WERI-Rb-1 (cell line): ENCODE measurements at regions not wholly inside any gene's neighbourhood (a gene's known extent, or its start where the extent isn't known, plus 50 kb on each side); places are given as distances from the start of the nearest gene placed in this dataset.

Experiments used
- DNase-seq: peaks from one replicate; pipeline ENCODE4 v3.0.0-alpha.2; 2020
- H3K27ac ChIP-seq: fragments of 250-450 bp; sonication (Bioruptor Pico); 2 replicates; pipeline ENCODE4 v1.5.1; 2020; ENCODE audit warnings: mild to moderate bottlenecking, moderate library complexity
- H3K27me3 ChIP-seq: fragments of 250-450 bp; sonication (Bioruptor Pico); 2 replicates; pipeline ENCODE4 v1.5.1; 2021; ENCODE audit warnings: mild to moderate bottlenecking, low read depth, moderate library complexity; ENCODE audit not compliant: insufficient read depth, severe bottlenecking
- H3K36me3 ChIP-seq: fragments of 250-450 bp; sonication (Bioruptor Pico); 2 replicates; pipeline ENCODE4 v1.5.1; 2020; ENCODE audit warnings: mild to moderate bottlenecking, moderate library complexity
- H3K4me3 ChIP-seq: 2 replicates; pipeline ENCODE4 v1.5.1; 2011; ENCODE audit warnings: low read depth, mild to moderate bottlenecking, control low read depth, low read length
- H3K9me3 ChIP-seq: fragments of 250-450 bp; sonication (Bioruptor Pico); 2 replicates; pipeline ENCODE4 v1.5.1; 2021; ENCODE audit warnings: mild to moderate bottlenecking, moderate library complexity; ENCODE audit not compliant: severe bottlenecking
- TF ChIP-seq, protein P1 (sequence below): IDR thresholded peaks from 2 replicates; pipeline ENCODE4 v1.5.1; 2011; ENCODE audit warnings: low read depth, mild to moderate bottlenecking, control low read depth, inconsistent platforms, low read length

DNA sequence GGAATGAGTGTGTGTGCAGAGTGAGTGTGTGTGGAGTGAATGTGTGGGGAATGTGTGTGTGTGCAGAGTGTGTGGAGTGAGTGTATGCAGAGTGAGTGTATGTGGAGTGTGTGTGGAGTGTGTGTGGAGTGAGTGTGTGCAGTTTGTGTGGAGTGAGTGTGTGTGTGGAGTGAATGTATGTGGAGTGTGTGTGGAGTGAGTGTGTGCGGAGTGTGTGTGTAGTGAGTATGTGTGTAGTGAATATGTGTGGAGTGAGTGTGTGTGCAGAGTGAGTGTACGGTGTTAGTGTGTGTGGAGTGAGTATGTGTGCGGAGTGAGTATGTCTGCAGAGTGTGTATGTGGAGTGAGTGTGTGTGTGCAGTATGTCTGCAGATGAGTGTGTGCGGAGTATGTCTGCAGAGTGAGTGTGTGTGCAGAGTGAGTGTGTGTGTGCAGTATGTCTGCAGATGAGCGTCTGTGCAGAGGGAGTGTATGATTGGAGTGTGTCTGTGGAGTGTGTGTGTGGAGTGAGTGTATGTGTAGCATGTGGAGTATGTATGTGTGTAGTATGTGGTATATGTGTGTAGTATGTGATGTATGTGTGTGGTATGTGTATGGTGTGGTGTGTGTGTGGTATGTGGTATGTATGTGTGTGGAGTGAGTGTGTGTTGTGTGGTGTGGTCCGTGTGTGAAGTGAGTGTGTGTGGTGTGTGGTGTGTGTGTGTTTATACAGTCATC lies 59.7 kb upstream of the CLDN14 start:
- H3K4me3 ChIP-seq, result no peak overlapping the region
- H3K9me3 ChIP-seq, result no peaks in the 10 kb centered on the region
- no peak for DNase-seq
- no peaks in the 10 kb centered on the region for H3K27me3 ChIP-seq
- H3K36me3 ChIP-seq, result no peaks in the 10 kb centered on the region
- H3K27ac ChIP-seq, result no peak overlapping the region
- TF ChIP-seq, protein P1, sequence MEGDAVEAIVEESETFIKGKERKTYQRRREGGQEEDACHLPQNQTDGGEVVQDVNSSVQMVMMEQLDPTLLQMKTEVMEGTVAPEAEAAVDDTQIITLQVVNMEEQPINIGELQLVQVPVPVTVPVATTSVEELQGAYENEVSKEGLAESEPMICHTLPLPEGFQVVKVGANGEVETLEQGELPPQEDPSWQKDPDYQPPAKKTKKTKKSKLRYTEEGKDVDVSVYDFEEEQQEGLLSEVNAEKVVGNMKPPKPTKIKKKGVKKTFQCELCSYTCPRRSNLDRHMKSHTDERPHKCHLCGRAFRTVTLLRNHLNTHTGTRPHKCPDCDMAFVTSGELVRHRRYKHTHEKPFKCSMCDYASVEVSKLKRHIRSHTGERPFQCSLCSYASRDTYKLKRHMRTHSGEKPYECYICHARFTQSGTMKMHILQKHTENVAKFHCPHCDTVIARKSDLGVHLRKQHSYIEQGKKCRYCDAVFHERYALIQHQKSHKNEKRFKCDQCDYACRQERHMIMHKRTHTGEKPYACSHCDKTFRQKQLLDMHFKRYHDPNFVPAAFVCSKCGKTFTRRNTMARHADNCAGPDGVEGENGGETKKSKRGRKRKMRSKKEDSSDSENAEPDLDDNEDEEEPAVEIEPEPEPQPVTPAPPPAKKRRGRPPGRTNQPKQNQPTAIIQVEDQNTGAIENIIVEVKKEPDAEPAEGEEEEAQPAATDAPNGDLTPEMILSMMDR, result no peak

DNA sequence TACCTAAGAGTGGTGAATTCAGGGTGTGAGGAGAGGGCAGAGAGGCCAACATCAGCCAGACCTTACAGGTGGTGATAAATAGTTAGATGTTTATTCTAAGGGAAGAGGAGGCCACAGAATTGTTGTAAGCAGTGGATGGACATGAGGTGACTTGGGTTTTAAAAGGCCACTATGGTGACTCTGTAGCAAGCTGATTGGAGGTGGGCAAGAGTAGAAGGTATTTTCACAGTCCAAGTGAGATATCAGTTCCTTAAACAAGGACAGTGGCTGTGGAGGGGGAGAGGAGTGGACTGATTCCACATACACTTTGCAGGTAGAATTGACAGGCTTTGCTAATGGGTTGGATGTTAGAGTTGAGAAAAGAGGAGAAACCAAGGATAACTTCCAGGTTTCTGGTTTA lies 60.8 kb upstream of the CLDN14 start:
- no peak for DNase-seq
- Histone ChIP-seq H3K36me3 (no peaks in the 10 kb centered on the region), H3K27ac (no peak overlapping the region), H3K9me3 (no peaks in the 10 kb centered on the region), H3K4me3 (no peak overlapping the region), H3K27me3 (no peaks in the 10 kb centered on the region)
- TF ChIP-seq, protein P1, result no peak

DNA sequence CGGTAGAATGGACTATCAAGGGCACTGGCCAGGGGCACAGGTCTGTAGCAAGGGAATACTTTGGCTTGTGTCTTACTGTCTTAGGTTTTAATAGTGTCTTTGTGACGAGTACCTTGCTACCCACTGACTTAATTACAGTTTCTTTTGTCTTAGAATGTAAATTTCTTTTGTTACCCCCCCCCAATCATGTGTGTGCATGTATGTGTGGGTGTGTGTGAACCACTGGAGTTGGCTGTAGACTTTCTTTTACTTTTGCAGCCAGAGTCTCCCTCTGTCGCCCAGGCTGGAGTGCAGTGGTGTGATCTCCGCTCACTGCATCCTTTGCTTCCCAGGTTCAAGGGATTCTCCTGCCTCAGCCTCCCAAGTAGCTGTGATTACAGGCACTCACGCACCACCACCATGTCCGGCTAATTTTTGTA lies 61.8 kb upstream of the CLDN14 start:
- TF ChIP-seq, protein P1, result no peak
- no peak for DNase-seq
- no peaks in the 10 kb centered on the region for H3K36me3 ChIP-seq
- H3K9me3 ChIP-seq, result no peaks in the 10 kb centered on the region
- H3K27ac ChIP-seq, result no peak overlapping the region
- H3K27me3 ChIP-seq, result no peaks in the 10 kb centered on the region
- H3K4me3 ChIP-seq, result no peak overlapping the region

DNA sequence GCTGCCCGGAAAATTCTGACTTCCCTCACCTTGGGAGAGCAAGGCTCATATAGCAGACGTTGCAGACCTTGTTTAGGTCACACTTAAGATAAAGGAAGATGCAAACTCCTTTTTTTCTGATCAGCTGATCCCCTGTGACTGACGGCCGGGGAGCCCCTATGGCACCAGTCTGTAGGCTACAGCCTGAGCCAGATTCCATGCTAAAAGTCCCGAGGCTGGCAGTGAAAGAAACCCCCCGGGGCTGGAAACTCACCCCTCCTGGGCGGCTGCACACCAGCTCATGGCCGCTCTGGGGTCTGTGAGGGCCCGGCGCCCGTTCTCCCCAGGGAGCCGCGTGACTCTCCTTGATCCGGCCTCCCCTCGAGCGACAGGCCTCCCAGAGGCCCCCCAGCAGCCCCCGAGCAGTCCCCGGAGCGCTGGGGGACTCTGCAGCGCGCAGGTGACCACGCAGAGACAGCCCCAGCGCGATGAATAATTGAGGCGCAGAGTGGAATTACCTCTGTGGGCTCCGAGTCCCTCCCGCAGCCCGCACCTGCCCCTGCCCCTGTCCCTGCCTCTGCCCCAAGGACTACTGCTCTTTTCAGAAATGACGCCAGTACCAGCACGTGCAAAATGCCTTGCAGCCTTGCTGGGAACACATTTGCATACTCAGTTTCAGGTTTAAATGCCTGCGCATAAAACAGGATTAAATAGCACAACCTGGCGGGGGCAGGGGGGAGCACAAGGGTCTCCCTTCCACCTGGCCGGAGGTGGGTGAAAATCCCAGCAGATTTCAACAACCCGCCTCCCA lies 62.6 kb upstream of the CLDN14 start:
- Histone ChIP-seq H3K27ac (no peak overlapping the region), H3K9me3 (no peaks in the 10 kb centered on the region), H3K4me3 (peak overlapping the region; percentile 7), H3K27me3 (no peaks in the 10 kb centered on the region), H3K36me3 (no peaks in the 10 kb centered on the region)
- TF ChIP-seq, protein P1, result no peak
- no peak for DNase-seq

DNA sequence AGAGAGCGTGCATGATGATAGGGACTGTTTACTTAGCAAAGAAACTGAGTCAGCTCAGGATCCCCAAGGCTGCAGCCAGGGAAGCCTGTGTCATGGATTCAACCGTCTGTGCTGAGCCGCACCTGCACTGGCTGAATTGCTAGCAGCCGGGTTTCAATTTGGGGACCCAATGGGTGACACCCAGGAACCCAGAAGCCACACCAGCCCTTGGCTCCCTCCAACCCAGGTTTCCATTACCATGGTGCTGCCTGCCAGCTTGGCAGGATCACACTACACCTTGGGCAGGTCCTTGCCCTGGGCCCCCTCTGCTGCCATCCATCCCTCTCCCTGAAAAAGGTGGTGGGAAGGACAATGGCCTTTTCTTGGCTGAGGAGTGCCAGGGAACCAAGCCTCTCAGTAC lies 64.0 kb upstream of the CLDN14 start:
- Histone ChIP-seq H3K36me3 (no peaks in the 10 kb centered on the region), H3K9me3 (no peaks in the 10 kb centered on the region), H3K27me3 (no peaks in the 10 kb centered on the region)

More for the DNA sequence above, 64.0 kb upstream of the CLDN14 start:
- Histone ChIP-seq H3K4me3 (no peak overlapping the region), H3K27ac (no peak overlapping the region)
- TF ChIP-seq, protein P1, result no peak
- no peak for DNase-seq
